ENCODE measurements at regions not wholly inside any gene's neighbourhood (a gene's known extent, or its start where the extent isn't known, plus 50 kb on each side); places are given as distances from the start of the nearest gene placed in this dataset.

GRCh38 chr4:116546759-116547158, 538.6 kb downstream of the TRAM1L1 start:
- Mint-ChIP-seq H3K4me3 (ENCODE audit: unreplicated experiment) (no peak overlapping the region), H3K27ac (ENCODE audit: unreplicated experiment) (no peak overlapping the region), H3K4me1 (ENCODE audit: low read depth, unreplicated experiment) (no peaks in the 10 kb centered on the region), H3K27me3 (ENCODE audit: insufficient read depth, unreplicated experiment) (peaks cover 5% of the 10 kb centered on the region), H3K9me3 (ENCODE audit: unreplicated experiment) (no peaks in the 10 kb centered on the region), H3K36me3 (ENCODE audit: insufficient read depth, unreplicated experiment) (no peaks in the 10 kb centered on the region)
- Histone ChIP-seq H3K9me3 (no peaks in the 10 kb centered on the region), H3K27me3 (replicated peaks; ENCODE audit: control insufficient read depth, insufficient read depth, low read length) (no peaks in the 10 kb centered on the region), H3K36me3 (ENCODE audit: control insufficient read depth, insufficient read depth, low read length) (no peaks in the 10 kb centered on the region), H3K4me3 (ENCODE audit: low read depth, low read length) (no peak overlapping the region), H3K4me1 (no peaks in the 10 kb centered on the region)
- no peak for TF ChIP-seq CTCF (IDR thresholded peaks at IDR 0.05; ENCODE audit: insufficient read depth in 1 of 2, low read depth in 1 of 2, low read length in 1 of 2, severe bottlenecking in 1 of 2, unreplicated experiment in 1 of 2)
- no TSS peak for BruUV-seq (replicated peaks)
- DNase-seq: no peak
- CTCF ChIA-PET: no interaction called here
- intact Hi-C loops (cut with micrococcal nuclease; ENCODE audit: unreplicated experiment): no loop called here
- POLR2A ChIA-PET: no interaction called here

- BruUV-seq (replicated peaks): no TSS peak
- no peaks in the 10 kb centered on the region for H3K36me3 Mint-ChIP-seq (ENCODE audit: insufficient read depth, unreplicated experiment)
Observed at GRCh38 chr4:116544946-116545345, 540.4 kb downstream of the TRAM1L1 start.

GRCh38 chr4:116539744-116540143, 545.6 kb downstream of the TRAM1L1 start:
- no peak for DNase-seq
- Histone ChIP-seq H3K36me3 (ENCODE audit: control insufficient read depth, insufficient read depth, low read length) (no peaks in the 10 kb centered on the region), H3K4me1 (no peaks in the 10 kb centered on the region), H3K9me3 (no peaks in the 10 kb centered on the region), H3K27me3 (replicated peaks; ENCODE audit: control insufficient read depth, insufficient read depth, low read length) (no peaks in the 10 kb centered on the region), H3K4me3 (ENCODE audit: low read depth, low read length) (no peak overlapping the region)
- no TSS peak for BruUV-seq (replicated peaks)
- no peaks in the 10 kb centered on the region for H3K9me3 Mint-ChIP-seq (ENCODE audit: unreplicated experiment)
- ChIA-PET CTCF (no interaction called here), POLR2A (no interaction called here)
- TF ChIP-seq CTCF (IDR thresholded peaks at IDR 0.05; ENCODE audit: insufficient read depth in 1 of 2, low read depth in 1 of 2, low read length in 1 of 2, severe bottlenecking in 1 of 2, unreplicated experiment in 1 of 2): no peak
- H3K36me3 Mint-ChIP-seq (ENCODE audit: insufficient read depth, unreplicated experiment): no peaks in the 10 kb centered on the region
- no peaks in the 10 kb centered on the region for H3K4me1 Mint-ChIP-seq (ENCODE audit: low read depth, unreplicated experiment)
- intact Hi-C loops (cut with micrococcal nuclease; ENCODE audit: unreplicated experiment): no loop called here
- no peak overlapping the region for H3K27ac Mint-ChIP-seq (ENCODE audit: unreplicated experiment)
- H3K27me3 Mint-ChIP-seq (ENCODE audit: insufficient read depth, unreplicated experiment): peaks cover 3% of the 10 kb centered on the region
- no peak overlapping the region for H3K4me3 Mint-ChIP-seq (ENCODE audit: unreplicated experiment)

More at GRCh38 chr4:116544946-116545345, 540.4 kb downstream of the TRAM1L1 start:
- ChIA-PET POLR2A (no interaction called here), CTCF (no interaction called here)
- H3K27ac Mint-ChIP-seq (ENCODE audit: unreplicated experiment): no peak overlapping the region
- no peak for TF ChIP-seq CTCF (IDR thresholded peaks at IDR 0.05; ENCODE audit: insufficient read depth in 1 of 2, low read depth in 1 of 2, low read length in 1 of 2, severe bottlenecking in 1 of 2, unreplicated experiment in 1 of 2)
- no peaks in the 10 kb centered on the region for H3K9me3 Mint-ChIP-seq (ENCODE audit: unreplicated experiment)
- H3K4me1 ChIP-seq: no peaks in the 10 kb centered on the region
- no peaks in the 10 kb centered on the region for H3K9me3 ChIP-seq
- no peak overlapping the region for H3K4me3 ChIP-seq (ENCODE audit: low read depth, low read length)
- no peak overlapping the region for H3K4me3 Mint-ChIP-seq (ENCODE audit: unreplicated experiment)
- no peak for DNase-seq
- H3K27me3 Mint-ChIP-seq (ENCODE audit: insufficient read depth, unreplicated experiment): peaks cover 3% of the 10 kb centered on the region
- no peaks in the 10 kb centered on the region for H3K27me3 ChIP-seq (replicated peaks; ENCODE audit: control insufficient read depth, insufficient read depth, low read length)
- H3K36me3 ChIP-seq (ENCODE audit: control insufficient read depth, insufficient read depth, low read length): no peaks in the 10 kb centered on the region
- no peaks in the 10 kb centered on the region for H3K4me1 Mint-ChIP-seq (ENCODE audit: low read depth, unreplicated experiment)
- intact Hi-C loops (cut with micrococcal nuclease; ENCODE audit: unreplicated experiment): no loop called here
